Fibroblast of mammary gland (primary cell): ENCODE measurements at regions not wholly inside any gene's neighbourhood (a gene's known extent, or its start where the extent isn't known, plus 50 kb on each side); places are given as distances from the start of the nearest gene placed in this dataset.
A peak's percentile ranks its signal among the peaks of the same experiment; 100 is the strongest.
"Not testable (repeated sequence)": the region's sequence is repeated elsewhere in the genome, so short reads cannot be mapped to it uniquely, and the experiment has no call there.

Experiments used
- DNase-seq: peaks from one replicate; pipeline ENCODE4 v3.0.0-alpha.2; 2010; ENCODE audit warnings: low read depth
- H3K4me3 ChIP-seq: 2 replicates; pipeline ENCODE4 v1.5.1; 2011; ENCODE audit warnings: low read depth, mild to moderate bottlenecking, low read length, moderate library complexity; ENCODE audit not compliant: control insufficient read depth
- TF ChIP-seq, protein P1 (sequence below): conservative IDR thresholded peaks from 2 replicates; pipeline ENCODE4 v1.5.1; 2011; ENCODE audit warnings: low read depth, low read length, inconsistent platforms; ENCODE audit not compliant: control insufficient read depth, insufficient read depth

DNA sequence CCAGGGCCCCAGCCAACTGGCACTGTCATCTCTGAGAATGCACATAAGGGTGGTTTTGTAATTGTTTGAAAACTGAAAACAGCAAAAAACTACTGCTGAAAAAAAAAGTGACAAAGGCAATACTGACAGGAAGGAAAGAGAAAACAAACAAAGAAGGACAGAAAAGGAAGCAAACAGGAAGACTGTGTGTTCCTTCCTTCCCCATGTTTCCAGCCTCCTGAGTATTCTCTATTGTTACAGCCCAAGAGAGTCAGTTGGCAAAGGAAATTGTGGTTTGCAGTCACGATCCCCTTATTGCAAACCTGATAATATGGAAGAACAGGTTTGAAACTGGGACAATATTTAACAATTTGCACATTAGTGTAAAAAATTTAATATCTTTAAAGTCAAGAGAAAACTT is 1177.6 kb downstream of the PLA2G4A start:
- no peak for DNase-seq
- TF ChIP-seq, protein P1, sequence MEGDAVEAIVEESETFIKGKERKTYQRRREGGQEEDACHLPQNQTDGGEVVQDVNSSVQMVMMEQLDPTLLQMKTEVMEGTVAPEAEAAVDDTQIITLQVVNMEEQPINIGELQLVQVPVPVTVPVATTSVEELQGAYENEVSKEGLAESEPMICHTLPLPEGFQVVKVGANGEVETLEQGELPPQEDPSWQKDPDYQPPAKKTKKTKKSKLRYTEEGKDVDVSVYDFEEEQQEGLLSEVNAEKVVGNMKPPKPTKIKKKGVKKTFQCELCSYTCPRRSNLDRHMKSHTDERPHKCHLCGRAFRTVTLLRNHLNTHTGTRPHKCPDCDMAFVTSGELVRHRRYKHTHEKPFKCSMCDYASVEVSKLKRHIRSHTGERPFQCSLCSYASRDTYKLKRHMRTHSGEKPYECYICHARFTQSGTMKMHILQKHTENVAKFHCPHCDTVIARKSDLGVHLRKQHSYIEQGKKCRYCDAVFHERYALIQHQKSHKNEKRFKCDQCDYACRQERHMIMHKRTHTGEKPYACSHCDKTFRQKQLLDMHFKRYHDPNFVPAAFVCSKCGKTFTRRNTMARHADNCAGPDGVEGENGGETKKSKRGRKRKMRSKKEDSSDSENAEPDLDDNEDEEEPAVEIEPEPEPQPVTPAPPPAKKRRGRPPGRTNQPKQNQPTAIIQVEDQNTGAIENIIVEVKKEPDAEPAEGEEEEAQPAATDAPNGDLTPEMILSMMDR, result no peak
- no peak overlapping the region for H3K4me3 ChIP-seq

DNA sequence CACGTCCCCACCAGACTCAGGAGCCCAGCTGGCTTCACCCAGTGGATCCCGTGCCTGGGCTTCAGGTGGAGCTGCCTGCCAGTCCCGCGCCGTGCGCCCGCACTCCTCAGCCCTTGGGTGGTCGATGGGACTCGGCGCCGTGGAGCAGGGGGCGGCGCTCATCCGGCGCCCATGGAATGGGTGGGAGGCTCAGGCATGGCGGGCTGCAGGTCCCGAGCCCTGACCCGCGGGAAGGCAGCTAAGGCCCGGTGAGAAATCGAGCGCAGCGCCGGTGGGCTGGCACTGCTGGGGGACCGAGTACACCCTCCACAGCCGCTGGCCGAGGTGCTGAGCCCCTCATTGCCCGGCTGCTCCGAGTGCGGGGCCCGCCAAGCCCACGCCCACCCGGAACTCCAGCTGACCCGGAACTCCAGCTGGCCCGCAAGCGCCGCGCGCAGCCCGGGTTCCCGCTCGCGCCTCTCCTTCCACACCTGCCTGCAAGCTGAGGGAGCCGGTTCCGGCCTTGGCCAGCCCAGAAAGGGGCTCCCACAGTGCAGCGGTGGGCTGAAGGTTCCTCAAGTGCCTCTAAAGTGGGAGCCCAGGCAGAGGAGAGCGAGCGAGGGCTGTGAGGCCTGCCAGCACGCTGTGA is 1184.6 kb downstream of the PLA2G4A start:
- H3K4me3 ChIP-seq, DNase-seq: not testable (repeated sequence)

DNA sequence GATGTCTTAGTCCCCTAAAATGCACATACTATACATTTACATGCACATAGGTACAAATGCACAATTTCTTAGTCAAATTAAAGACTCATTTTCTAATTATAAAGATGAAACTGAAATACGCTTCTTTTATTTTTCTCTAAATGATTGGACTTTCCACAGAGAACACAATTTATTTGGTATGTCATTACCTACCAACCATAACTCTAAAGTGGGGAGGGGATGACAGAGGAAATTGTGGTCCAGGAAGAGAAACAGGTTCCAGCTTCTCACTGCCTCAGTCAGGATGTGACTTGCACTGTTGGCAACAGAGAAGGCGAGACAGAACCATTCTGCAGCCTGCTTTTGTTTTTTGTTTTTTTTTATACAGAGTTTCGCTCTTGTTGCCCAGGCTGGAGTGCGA is 1189.2 kb downstream of the PLA2G4A start:
- no peak for DNase-seq
- TF ChIP-seq, protein P1, result no peak
- H3K4me3 ChIP-seq, result no peak overlapping the region

DNA sequence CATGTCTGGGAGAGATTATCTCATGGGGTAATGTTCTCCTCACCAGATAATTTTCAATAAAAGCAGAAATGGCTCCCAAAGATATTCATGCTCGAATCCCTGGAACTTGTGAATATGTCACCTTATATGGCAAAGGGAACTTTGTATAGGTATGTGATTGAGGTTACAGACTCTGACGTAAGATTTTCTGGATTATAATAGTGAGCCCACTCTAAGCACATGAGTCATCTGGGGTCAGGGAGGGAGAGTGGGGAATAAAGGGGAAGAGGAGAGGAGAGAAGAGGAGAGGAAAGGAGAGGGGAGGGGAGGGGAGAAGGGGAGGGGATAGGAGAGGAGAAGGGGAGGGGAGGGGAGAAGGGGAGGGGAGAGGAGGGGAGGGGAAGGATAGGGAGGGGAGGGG is 1193.9 kb downstream of the PLA2G4A start:
- TF ChIP-seq, protein P1, result no peak
- DNase-seq, result peak; percentile 9
- no peak overlapping the region for H3K4me3 ChIP-seq

DNA sequence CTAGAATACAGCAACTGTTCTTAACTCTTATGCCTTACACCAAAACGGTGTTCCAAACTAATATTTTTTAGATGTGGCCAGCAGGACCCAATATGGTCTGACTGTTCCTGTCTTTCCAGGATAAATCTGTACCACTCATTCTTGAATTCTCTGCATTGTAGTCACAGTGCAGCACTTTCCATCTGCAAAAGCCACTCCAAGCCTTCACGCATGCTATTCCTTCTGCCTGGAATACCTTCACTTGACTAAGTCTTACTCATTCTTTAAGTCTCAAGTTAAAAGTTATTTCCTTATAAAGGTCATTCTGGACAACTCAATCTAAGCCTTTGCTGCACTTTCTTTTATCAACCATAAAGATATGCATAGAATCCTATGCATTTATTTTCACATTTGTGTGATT is 1194.5 kb downstream of the PLA2G4A start:
- TF ChIP-seq, protein P1, result no peak
- peak; percentile 35 for DNase-seq
- no peak overlapping the region for H3K4me3 ChIP-seq

DNA sequence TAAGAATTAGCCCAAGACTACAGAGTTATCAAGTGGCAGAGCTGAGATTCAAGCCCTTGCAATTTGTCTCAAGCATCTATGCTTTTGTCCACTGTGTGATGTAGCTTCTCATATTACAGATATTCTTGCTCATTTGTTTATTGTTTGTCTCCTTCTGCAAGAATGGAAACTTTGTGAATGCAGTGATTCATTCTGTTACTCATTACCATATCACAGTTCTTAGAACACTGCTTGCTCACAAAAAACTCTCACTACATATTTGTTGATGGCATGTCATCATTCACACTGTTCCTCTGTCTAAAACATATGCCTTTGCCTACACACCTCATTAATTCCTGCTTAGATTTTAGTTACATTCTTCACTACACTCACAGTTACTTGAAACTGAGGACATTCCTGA is 1198.9 kb downstream of the PLA2G4A start:
- DNase-seq, result peak; percentile 81
- no peak overlapping the region for H3K4me3 ChIP-seq
- TF ChIP-seq, protein P1, result no peak

DNA sequence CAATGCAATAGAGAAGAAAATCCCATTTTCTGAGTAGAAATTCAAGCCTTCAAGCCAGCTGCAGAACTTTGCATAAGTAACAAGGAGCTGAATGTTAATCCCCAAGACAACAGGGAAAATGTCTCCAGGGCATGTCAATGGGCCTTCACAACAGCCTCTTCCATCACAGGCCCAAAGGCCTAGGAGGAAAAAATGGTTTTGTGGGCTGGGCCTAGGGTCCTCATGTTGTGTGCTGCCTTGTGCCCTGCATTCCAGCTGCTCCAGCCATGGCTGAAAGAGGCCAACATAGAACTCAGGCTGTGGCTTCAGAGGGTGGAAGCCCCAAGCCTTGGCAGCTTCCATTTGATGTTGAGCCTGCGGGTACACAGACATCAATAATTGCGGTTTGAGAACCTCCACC is 1208.8 kb downstream of the PLA2G4A start:
- not testable (repeated sequence) for DNase-seq, H3K4me3 ChIP-seq

DNA sequence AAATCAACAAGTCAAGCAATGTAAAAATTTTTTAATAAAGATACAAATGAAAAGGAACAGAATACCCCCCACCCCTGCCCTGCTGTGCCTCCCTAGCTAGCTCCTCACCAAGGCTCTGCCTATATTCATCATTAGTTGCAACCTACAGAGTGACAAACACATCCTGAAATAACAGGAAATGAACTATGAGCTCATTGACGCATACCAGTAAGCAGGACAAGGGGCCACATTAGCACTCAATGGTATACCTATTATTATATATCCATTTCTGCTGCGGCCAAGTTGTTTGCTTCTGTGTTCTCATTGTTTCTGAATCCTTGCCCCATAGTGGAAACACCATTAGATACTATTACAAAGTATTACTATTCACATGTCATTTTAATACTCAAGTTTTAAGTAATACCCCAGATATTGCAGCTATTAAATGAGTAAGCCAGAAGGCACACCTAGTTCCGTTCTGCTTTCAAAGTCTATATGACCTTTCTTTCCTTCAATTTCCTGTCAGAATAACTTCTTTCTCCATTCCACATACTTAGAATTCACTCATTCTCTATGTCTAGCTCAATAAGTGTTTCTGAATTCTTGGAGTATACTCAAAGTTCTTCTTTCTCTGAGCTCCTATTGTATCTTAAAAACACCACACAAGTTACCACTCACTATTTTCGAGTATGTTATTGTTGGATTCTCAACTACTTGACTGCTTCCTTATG is 1214.9 kb downstream of the PLA2G4A start:
- no peak for DNase-seq
- TF ChIP-seq, protein P1, result no peak
- no peak overlapping the region for H3K4me3 ChIP-seq
